Lower leg skin (tissue), 4 donors: ENCODE measurements at regions not wholly inside any gene's neighbourhood (a gene's known extent, or its start where the extent isn't known, plus 50 kb on each side); places are given as distances from the start of the nearest gene placed in this dataset.

Experiments
- DNase-seq, 2 donors: peaks; one replicate each; pipeline ENCODE4 v3.0.0-alpha.2; 2019; ENCODE audit warnings: low spot score in 2 of 2
- H3K4me3 ChIP-seq: fragments of 200-600 bp; sonication (generic); 2 replicates; pipeline ENCODE4 v1.5.1; 2017; ENCODE audit warnings: mild to moderate bottlenecking, low read depth; ENCODE audit not compliant: poor library complexity, severe bottlenecking
- POLR2A ChIP-seq, 2 donors: fragments of 450-650 bp; IDR thresholded peaks; one replicate each; pipeline ENCODE4 v1.6.1; 2016 to 2017; ENCODE audit warnings: antibody characterized with exemption in 2 of 2, mild to moderate bottlenecking in 1 of 2, moderate library complexity in 1 of 2
- WGBS, 2 donors: methylation state at CpG; one replicate each; pipeline ENCODE4 v1.1.5; 2018; 5-methylcytosine and 5-hydroxymethylcytosine counted together
- intact Hi-C: fragments of 100-400 bp; cut with DNase I; formaldehyde crosslinking; loops from one replicate; pipeline ENCODE4 v1.15.0; 2023; ENCODE audit warnings: low total_unique reads
- TF ChIP-seq, protein P1 (sequence below), 3 donors: fragments of 450-650 bp; IDR thresholded peaks; one replicate each; pipeline ENCODE4 v1.5.1; 2016; ENCODE audit warnings: antibody characterized with exemption in 3 of 3, mild to moderate bottlenecking in 3 of 3, moderate library complexity in 2 of 3

DNA sequence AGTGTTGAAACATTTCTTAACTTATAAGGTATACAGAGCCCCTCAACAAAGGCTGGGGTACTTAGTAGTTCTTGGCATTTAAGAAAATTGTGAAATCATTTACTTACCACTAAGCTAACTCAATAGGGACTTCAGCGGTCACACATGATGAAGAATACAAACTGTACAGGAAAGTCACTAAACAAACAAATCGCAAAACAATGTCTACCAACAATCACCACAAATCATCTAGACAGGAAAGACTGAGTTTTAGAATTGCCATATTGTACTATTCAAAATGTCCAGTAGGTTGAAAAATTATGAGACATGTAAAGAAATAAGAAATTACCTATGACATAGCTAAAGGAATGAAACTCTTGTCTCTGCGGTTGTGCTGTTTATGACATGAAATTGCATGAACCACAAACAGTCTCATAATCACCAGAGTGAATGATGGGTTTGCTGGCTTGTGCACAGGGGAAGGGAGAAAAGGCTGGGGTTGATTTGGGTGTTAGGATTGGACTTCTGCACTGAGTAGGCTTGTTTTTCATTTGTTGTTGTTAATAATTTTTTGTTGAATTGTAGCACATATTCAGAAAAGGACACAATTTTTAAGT, 441.1 kb upstream of the MON1B start:
- 86 to 92% methylated on average over 3 of the region's 3 CpGs for WGBS, 2 donors

DNA sequence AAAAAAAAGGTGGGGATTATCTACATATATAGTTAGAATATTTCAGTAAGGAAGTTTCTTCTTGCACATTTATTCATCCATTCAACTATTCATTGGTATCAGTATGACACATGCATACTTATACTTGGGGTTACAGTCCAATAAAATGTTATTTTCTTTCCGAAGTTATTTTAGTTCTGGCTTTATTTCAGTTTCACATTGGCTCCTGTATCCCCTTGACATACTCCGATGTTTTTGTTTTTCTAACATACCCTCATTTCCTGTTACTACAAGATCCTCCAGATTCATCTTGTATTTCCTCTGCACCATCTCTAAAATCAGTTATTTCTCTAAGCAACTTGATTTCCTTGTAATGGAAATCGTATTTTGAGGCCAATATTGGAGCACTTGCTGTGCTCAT, 435.5 kb upstream of the MON1B start:
- TF ChIP-seq, protein P1, sequence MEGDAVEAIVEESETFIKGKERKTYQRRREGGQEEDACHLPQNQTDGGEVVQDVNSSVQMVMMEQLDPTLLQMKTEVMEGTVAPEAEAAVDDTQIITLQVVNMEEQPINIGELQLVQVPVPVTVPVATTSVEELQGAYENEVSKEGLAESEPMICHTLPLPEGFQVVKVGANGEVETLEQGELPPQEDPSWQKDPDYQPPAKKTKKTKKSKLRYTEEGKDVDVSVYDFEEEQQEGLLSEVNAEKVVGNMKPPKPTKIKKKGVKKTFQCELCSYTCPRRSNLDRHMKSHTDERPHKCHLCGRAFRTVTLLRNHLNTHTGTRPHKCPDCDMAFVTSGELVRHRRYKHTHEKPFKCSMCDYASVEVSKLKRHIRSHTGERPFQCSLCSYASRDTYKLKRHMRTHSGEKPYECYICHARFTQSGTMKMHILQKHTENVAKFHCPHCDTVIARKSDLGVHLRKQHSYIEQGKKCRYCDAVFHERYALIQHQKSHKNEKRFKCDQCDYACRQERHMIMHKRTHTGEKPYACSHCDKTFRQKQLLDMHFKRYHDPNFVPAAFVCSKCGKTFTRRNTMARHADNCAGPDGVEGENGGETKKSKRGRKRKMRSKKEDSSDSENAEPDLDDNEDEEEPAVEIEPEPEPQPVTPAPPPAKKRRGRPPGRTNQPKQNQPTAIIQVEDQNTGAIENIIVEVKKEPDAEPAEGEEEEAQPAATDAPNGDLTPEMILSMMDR (IDR thresholded peaks at IDR 0.05) = no peak
- TF ChIP-seq POLR2A (IDR thresholded peaks at IDR 0.05) = no peak
- DNase-seq = no peak
- H3K4me3 ChIP-seq = no peak overlapping the region
- 68 to 77% methylated on average over 3 of the region's 3 CpGs for WGBS, 2 donors
- intact Hi-C loops = no loop called here

More for the DNA sequence above, 441.1 kb upstream of the MON1B start:
- DNase-seq = no peak
- H3K4me3 ChIP-seq = no peak overlapping the region
- TF ChIP-seq POLR2A (IDR thresholded peaks at IDR 0.05) = no peak
- TF ChIP-seq, protein P1 (IDR thresholded peaks at IDR 0.05) = no peak
- intact Hi-C loops = no loop called here

DNA sequence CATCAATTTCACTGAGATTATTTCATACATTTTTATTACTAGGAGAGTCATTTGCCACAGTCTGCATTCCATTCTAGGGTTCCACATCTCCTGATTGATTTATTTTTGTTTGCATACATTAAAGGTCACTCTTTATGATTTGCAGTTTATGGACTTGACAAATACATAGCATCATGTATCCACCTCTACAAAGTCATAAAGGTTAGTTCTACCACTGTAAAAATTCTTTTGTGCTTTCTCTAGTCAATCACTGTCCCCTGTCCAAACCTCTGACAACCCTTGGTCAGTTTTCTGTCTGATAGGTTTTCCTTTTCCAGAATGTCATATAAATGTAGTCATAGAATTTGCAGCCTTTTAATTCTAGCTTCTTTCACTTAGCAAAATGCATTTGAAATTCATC, 434.6 kb upstream of the MON1B start:
- no peak for DNase-seq
- H3K4me3 ChIP-seq = no peak overlapping the region
- TF ChIP-seq POLR2A (IDR thresholded peaks at IDR 0.05) = no peak
- intact Hi-C loops = no loop called here

DNA sequence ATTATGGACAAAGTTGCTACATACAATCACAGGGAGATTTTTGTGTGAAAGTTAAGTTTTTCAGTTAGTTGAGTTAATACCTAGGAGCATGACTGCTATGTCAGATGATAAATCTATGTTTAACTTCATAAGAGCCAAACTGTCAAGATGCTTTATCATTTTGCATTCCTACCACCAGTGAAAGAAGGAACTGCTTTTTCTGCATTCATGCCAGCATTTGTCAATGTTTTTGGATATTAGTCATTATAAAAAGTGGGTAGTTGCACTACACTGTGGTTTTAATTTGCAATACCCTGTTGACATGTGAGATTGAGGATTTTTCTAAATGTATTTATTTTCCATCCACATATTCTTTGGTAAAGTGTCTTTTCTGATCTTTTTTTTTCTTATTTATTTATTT, 434.0 kb upstream of the MON1B start:
- intact Hi-C loops = no loop called here
- no peak for DNase-seq
- H3K4me3 ChIP-seq = no peak overlapping the region
- TF ChIP-seq POLR2A (IDR thresholded peaks at IDR 0.05) = no peak
- TF ChIP-seq, protein P1 (IDR thresholded peaks at IDR 0.05) = no peak

DNA sequence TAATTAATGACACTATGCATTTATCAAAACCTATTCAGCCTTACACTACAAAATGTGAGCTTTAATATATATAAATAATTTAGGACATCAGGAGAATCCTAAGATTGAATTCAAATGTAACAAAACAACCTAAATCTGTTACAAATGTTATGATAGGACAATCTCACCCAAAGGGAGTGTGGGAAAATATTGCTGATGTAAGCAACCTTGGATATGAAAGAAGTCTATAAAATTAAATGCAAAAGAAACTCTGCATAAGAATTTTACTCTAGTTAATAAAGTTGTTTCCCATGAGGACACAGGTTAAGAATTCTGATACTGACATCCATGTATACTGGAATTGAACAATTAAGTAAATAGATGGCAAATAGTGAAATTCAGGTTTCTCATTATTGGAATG, 424.5 kb upstream of the MON1B start:
- no peak for DNase-seq
- TF ChIP-seq POLR2A (IDR thresholded peaks at IDR 0.05) = no peak
- TF ChIP-seq, protein P1 (IDR thresholded peaks at IDR 0.05) = no peak
- intact Hi-C loops = no loop called here
- H3K4me3 ChIP-seq = no peak overlapping the region

DNA sequence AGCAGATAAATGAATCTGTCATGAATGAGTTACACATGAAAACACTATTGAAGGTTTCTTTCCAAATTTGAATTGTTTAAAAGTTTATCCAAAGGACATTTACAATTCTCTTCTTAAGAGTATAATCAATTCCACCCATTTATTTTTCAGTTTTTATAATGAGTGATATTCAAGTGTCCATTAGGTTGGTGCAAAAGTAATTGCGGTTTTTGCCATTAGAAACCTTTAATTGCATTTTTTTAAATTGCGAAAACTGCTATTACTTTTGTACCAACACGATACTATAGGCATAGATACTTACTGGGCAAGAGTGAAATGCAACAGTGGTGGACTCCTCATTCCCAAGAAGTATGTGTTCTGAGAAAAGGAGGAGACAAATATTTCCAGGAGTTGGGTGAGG, 422.7 kb upstream of the MON1B start:
- no peak overlapping the region for H3K4me3 ChIP-seq
- TF ChIP-seq, protein P1 (IDR thresholded peaks at IDR 0.05) = no peak
- no peak for TF ChIP-seq POLR2A (IDR thresholded peaks at IDR 0.05)
- 90 to 97% methylated on average over 3 of the region's 3 CpGs for WGBS, 2 donors
- intact Hi-C loops = no loop called here
- DNase-seq = no peak
